Breast epithelium (tissue), 4 donors: ENCODE measurements at regions not wholly inside any gene's neighbourhood (a gene's known extent, or its start where the extent isn't known, plus 50 kb on each side); places are given as distances from the start of the nearest gene placed in this dataset.
A peak's percentile ranks its signal among the peaks of the same experiment; 100 is the strongest.

ENCODE experiments used
- DNase-seq, 2 donors: peaks; one replicate each; pipeline ENCODE4 v3.0.0-alpha.2; 2019; ENCODE audit warnings: low spot score in 2 of 2
- H3K27ac ChIP-seq, 2 donors: fragments of 200-600 bp; sonication (generic) in 1 of 2; one replicate each; pipeline ENCODE4 v1.5.1; 2016 to 2019; ENCODE audit warnings: mild to moderate bottlenecking in 1 of 2
- H3K27me3 ChIP-seq, 2 donors: fragments of 200-600 bp; sonication (generic) in 1 of 2; one replicate each; pipeline versions ENCODE4 v1.5.1 to v1.6.0; 2017 to 2019; ENCODE audit warnings: control low read depth in 1 of 2, mild to moderate bottlenecking in 1 of 2
- H3K36me3 ChIP-seq: fragments of 200-600 bp; one replicate; pipeline ENCODE4 v1.5.1; 2019
- H3K4me1 ChIP-seq, 2 donors: fragments of 200-600 bp; sonication (generic); one replicate each; pipeline ENCODE4 v1.5.1; 2016 to 2019; ENCODE audit warnings: control low read depth in 1 of 2
- H3K4me3 ChIP-seq, 3 donors: fragments of 200-600 bp; sonication (generic); 1 replicate in 2 of 3; 2 replicates in 1 of 3; pipeline ENCODE4 v1.5.1; 2016 to 2019; ENCODE audit warnings: mild to moderate bottlenecking in 3 of 3, moderate library complexity in 2 of 3
- H3K9me3 ChIP-seq, 2 donors: fragments of 200-600 bp; sonication (generic) in 1 of 2; one replicate each; pipeline ENCODE4 v1.5.1; 2016 to 2019; ENCODE audit warnings: control low read depth in 1 of 2
- CTCF ChIP-seq, 3 donors: fragments of 450-650 bp; IDR thresholded peaks; one replicate each; pipeline ENCODE4 v1.5.1; 2016 to 2017; ENCODE audit warnings: antibody characterized with exemption in 3 of 3, mild to moderate bottlenecking in 3 of 3, moderate library complexity in 3 of 3
- POLR2A ChIP-seq: fragments of 450-650 bp; IDR thresholded peaks from one replicate; pipeline ENCODE4 v1.6.1; 2016; ENCODE audit warnings: antibody characterized with exemption, mild to moderate bottlenecking, moderate library complexity
- POLR2AphosphoS5 ChIP-seq, 3 donors: sonication (generic); formaldehyde crosslinking; IDR thresholded peaks; one replicate each; pipeline ENCODE4 v1.6.1; 2017; ENCODE audit warnings: antibody characterized with exemption in 3 of 3
- intact Hi-C: fragments of 100-400 bp; cut with DNase I; formaldehyde crosslinking; loops from one replicate; pipeline ENCODE4 v1.15.1; 2023; ENCODE audit warnings: low total_unique reads

GRCh38 chr14:51424561-51425251, 184.7 kb downstream of the TMX1 start:
- TF ChIP-seq CTCF (IDR thresholded peaks at IDR 0.05): no peak
- no peak for TF ChIP-seq POLR2A
- intact Hi-C loops: loop anchor here (5.0 kb wide), 1 partner anchor 1248 kb away; no protein-coding TSS in a partner anchor
- Histone ChIP-seq H3K9me3 (no peaks in the 10 kb centered on the region), H3K4me3 (no peak overlapping the region), H3K36me3 (no peaks in the 10 kb centered on the region), H3K27me3 (no peaks in the 10 kb centered on the region), H3K4me1 (peaks cover 0 to 2% of the 10 kb centered on the region in 2 donors), H3K27ac (peak overlapping the region; percentile 50 to 63)
- no peak for DNase-seq

GRCh38 chr14:51428981-51429380, 188.9 kb downstream of the TMX1 start:
- H3K4me1 ChIP-seq: peaks cover 2 to 7% of the 10 kb centered on the region in 2 donors
- H3K27me3 ChIP-seq: no peaks in the 10 kb centered on the region
- peak in 1 of 2 donors; percentile 33 for DNase-seq
- no peaks in the 10 kb centered on the region for H3K9me3 ChIP-seq
- TF ChIP-seq POLR2A: no peak
- TF ChIP-seq CTCF (IDR thresholded peaks at IDR 0.05): peak in 1 of 3 donors; percentile 30
- no peak for TF ChIP-seq POLR2AphosphoS5 (IDR thresholded peaks at IDR 0.05)
- intact Hi-C loops: loop anchor here (5.0 kb wide), 1 partner anchor 1243 kb away; no protein-coding TSS in a partner anchor
- no peaks in the 10 kb centered on the region for H3K36me3 ChIP-seq
- peak overlapping the region in 1 of 2 donors; percentile 79 for H3K27ac ChIP-seq
- no peak overlapping the region for H3K4me3 ChIP-seq

- intact Hi-C loops: no loop called here
- TF ChIP-seq POLR2A (no peak), POLR2AphosphoS5 (IDR thresholded peaks at IDR 0.05) (no peak), CTCF (IDR thresholded peaks at IDR 0.05) (no peak)
These were observed 190.0 kb downstream of the TMX1 start for GRCh38 chr14:51430079-51430478.

GRCh38 chr14:51430633-51431032, 190.6 kb downstream of the TMX1 start:
- H3K4me1 ChIP-seq: peaks cover 0 to 7% of the 10 kb centered on the region in 2 donors
- no peaks in the 10 kb centered on the region for H3K36me3 ChIP-seq
- H3K9me3 ChIP-seq: no peaks in the 10 kb centered on the region
- TF ChIP-seq POLR2AphosphoS5 (IDR thresholded peaks at IDR 0.05): no peak
- TF ChIP-seq CTCF (IDR thresholded peaks at IDR 0.05): no peak
- TF ChIP-seq POLR2A: no peak
- H3K27ac ChIP-seq: peak overlapping the region; percentile 22 to 79
- H3K4me3 ChIP-seq: no peak overlapping the region
- intact Hi-C loops: no loop called here
- no peaks in the 10 kb centered on the region for H3K27me3 ChIP-seq
- peak in 1 of 2 donors; percentile 47 for DNase-seq

More at GRCh38 chr14:51430079-51430478, 190.0 kb downstream of the TMX1 start:
- Histone ChIP-seq H3K27me3 (no peaks in the 10 kb centered on the region), H3K36me3 (no peaks in the 10 kb centered on the region), H3K9me3 (no peaks in the 10 kb centered on the region), H3K4me3 (peak overlapping the region in 1 of 3 donors; percentile 26), H3K4me1 (peaks cover under 1 to 7% of the 10 kb centered on the region in 2 donors), H3K27ac (peak overlapping the region; percentile 57 to 79)
- no peak for DNase-seq

GRCh38 chr14:51431033-51431709, 191.1 kb downstream of the TMX1 start:
- no peaks in the 10 kb centered on the region for H3K27me3 ChIP-seq
- TF ChIP-seq POLR2AphosphoS5 (IDR thresholded peaks at IDR 0.05) (no peak), CTCF (IDR thresholded peaks at IDR 0.05) (no peak), POLR2A (no peak)
- no peaks in the 10 kb centered on the region for H3K9me3 ChIP-seq
- no peak overlapping the region for H3K4me3 ChIP-seq
- intact Hi-C loops: no loop called here
- H3K27ac ChIP-seq: peak overlapping the region; percentile 22 to 79
- DNase-seq: no peak
- no peaks in the 10 kb centered on the region for H3K36me3 ChIP-seq
- H3K4me1 ChIP-seq: peaks cover 0 to 7% of the 10 kb centered on the region in 2 donors
